ENCODE measurements at regions not wholly inside any gene's neighbourhood (a gene's known extent, or its start where the extent isn't known, plus 50 kb on each side); places are given as distances from the start of the nearest gene placed in this dataset.

- H3K4me3 Mint-ChIP-seq = no peak overlapping the region
- H3K79me2 ChIP-seq (ENCODE audit: insufficient read depth, low read length) = no peaks in the 10 kb centered on the region
- WGBS (ENCODE audit: extremely low coverage, insufficient read length, low lambda C conversion rate) = no CpG with 5 or more reads among the region's 7 CpGs
Observed at GRCh38 chr18:21184396-21184996, 57.5 kb upstream of the GREB1L start.

More at GRCh38 chr18:21184396-21184996, 57.5 kb upstream of the GREB1L start:
- no peak overlapping the region for H3K4me2 ChIP-seq (ENCODE audit: insufficient read depth, insufficient read length, low read length)
- no peak overlapping the region for H2BK12ac ChIP-seq (ENCODE audit: insufficient read length, low read depth, low read length)
- H3K9ac ChIP-seq (ENCODE audit: extremely low read depth, insufficient read length, low read length) = no peak overlapping the region
- no peak overlapping the region for H4K5ac ChIP-seq (ENCODE audit: insufficient read length, low read depth, low read length)
- H2BK5ac ChIP-seq (ENCODE audit: insufficient read length, low read length) = no peak overlapping the region
- H3K79me1 ChIP-seq (ENCODE audit: insufficient read depth, low read depth, low read length, poor library complexity, severe bottlenecking) = no peaks in the 10 kb centered on the region
- no peak overlapping the region for H2BK20ac ChIP-seq (ENCODE audit: low read depth, low read length, poor library complexity, severe bottlenecking)
- TF ChIP-seq CTCF (conservative IDR thresholded peaks at IDR 0.05) = no peak
- no peak for DNase-seq
- no peaks in the 10 kb centered on the region for H3K27me3 Mint-ChIP-seq (ENCODE audit: low read depth)
- H3K14ac ChIP-seq (ENCODE audit: insufficient read depth, low read length) = no peak overlapping the region; the same call in 1 of the 2 replicates
- H3K23me2 ChIP-seq (ENCODE audit: insufficient read length, low read depth, low read length, poor library complexity, severe bottlenecking) = no peaks in the 10 kb centered on the region
- H3K27ac Mint-ChIP-seq = no peak overlapping the region
- no peak overlapping the region for H3K27ac ChIP-seq (ENCODE audit: insufficient read length, low read depth, low read length)
- H4K8ac ChIP-seq (replicated peaks; ENCODE audit: insufficient read length, low read depth, low read length) = no peak overlapping the region
- no peaks in the 10 kb centered on the region for H3K4me1 Mint-ChIP-seq
- H3K23ac ChIP-seq (ENCODE audit: insufficient read length, low read depth, low read length) = no peak overlapping the region
- H3T11ph ChIP-seq (ENCODE audit: low read length) = no peak overlapping the region
- H3K56ac ChIP-seq (ENCODE audit: insufficient read length, low read depth, low read length) = no peak overlapping the region
- no peak overlapping the region for H2BK120ac ChIP-seq (ENCODE audit: low read depth, low read length, poor library complexity, severe bottlenecking)
- H4K20me1 ChIP-seq (ENCODE audit: control insufficient read depth, insufficient read depth, insufficient read length) = no peaks in the 10 kb centered on the region
- no peak overlapping the region for H2BK15ac ChIP-seq (ENCODE audit: low read depth, low read length)
- no peaks in the 10 kb centered on the region for H3K9me3 ChIP-seq (ENCODE audit: control insufficient read depth, low read depth, low read length)
- no peak overlapping the region for H4K91ac ChIP-seq (ENCODE audit: insufficient read length, low read depth, low read length)
- H3K9me3 Mint-ChIP-seq = no peaks in the 10 kb centered on the region
- no peaks in the 10 kb centered on the region for H3K27me3 ChIP-seq (ENCODE audit: insufficient read depth, low read length)
- H3K18ac ChIP-seq (ENCODE audit: insufficient read length, low read depth, low read length) = no peak overlapping the region
- H2AFZ ChIP-seq (ENCODE audit: low read length) = no peak overlapping the region
- no peak overlapping the region for H3K4ac ChIP-seq (ENCODE audit: low read depth, low read length)
- H2AK5ac ChIP-seq (ENCODE audit: insufficient read length, low read length) = no peak overlapping the region
- no peaks in the 10 kb centered on the region for H3K4me1 ChIP-seq (ENCODE audit: insufficient read depth, low read length)
- H3K36me3 Mint-ChIP-seq (ENCODE audit: insufficient read depth in 1 of 3, low read depth in 3 of 3) = no peaks in the 10 kb centered on the region

Data from H9 (cell line).